ENCODE measurements at regions not wholly inside any gene's neighbourhood (a gene's known extent, or its start where the extent isn't known, plus 50 kb on each side); places are given as distances from the start of the nearest gene placed in this dataset.

- H3K14ac ChIP-seq (replicated peaks; ENCODE audit: low read depth, low read length) = no peak overlapping the region
- DNase-seq (peak; percentile 40), ATAC-seq (ENCODE audit: low read depth) (peak; percentile 64)
- H3K4me1 ChIP-seq (ENCODE audit: control insufficient read depth, insufficient read depth, low read length) = no peaks in the 10 kb centered on the region
- no peak overlapping the region for H4K8ac ChIP-seq (ENCODE audit: low read depth in 2 of 2, low read length in 2 of 2)
- H4K91ac ChIP-seq (ENCODE audit: insufficient read depth, low read depth, low read length) = no peak overlapping the region
- H3K9ac ChIP-seq (ENCODE audit: low read depth, low read length) = no peak overlapping the region
- ChIA-PET CTCF (interaction anchor here (0.6 to 1.7 kb wide), 8 partner anchors 55 to 1464 kb away, joined by 3 to 8 read pairs (median 4); no protein-coding TSS in a partner anchor), POLR2A (ENCODE audit: unreplicated experiment) (no interaction called here)
- H2BK5ac ChIP-seq (ENCODE audit: low read depth, low read length, poor library complexity, severe bottlenecking) = no peak overlapping the region
- no peak overlapping the region for H3K4me2 ChIP-seq (ENCODE audit: low read depth, low read length)
- no peaks in the 10 kb centered on the region for H3K36me3 ChIP-seq (ENCODE audit: control insufficient read depth, insufficient read depth, low read length)
- no peak overlapping the region for H3K4ac ChIP-seq (ENCODE audit: low read depth, low read length)
- H2BK15ac ChIP-seq (ENCODE audit: low read depth, low read length) = no peak overlapping the region
- no peak overlapping the region for H2AK9ac ChIP-seq (replicated peaks; ENCODE audit: low read depth, low read length, poor library complexity)
- no peak overlapping the region for H3K27ac ChIP-seq (ENCODE audit: insufficient read depth, low read length)
- H3K23ac ChIP-seq (ENCODE audit: low read depth, low read length) = no peak overlapping the region
- H3K9me1 ChIP-seq (ENCODE audit: insufficient read depth, low read length) = 0 out of 2 replicates have a peak, but pooled peaks cover 3% of the 10 kb centered on the region
- no peak overlapping the region for H4K5ac ChIP-seq (ENCODE audit: low read depth, low read length)
- no peak overlapping the region for H2AFZ ChIP-seq (replicated peaks; ENCODE audit: low read length, poor library complexity)
- H4K20me1 ChIP-seq (ENCODE audit: insufficient read depth, low read length) = no peaks in the 10 kb centered on the region
- intact Hi-C loops (cut with micrococcal nuclease) = loop anchor here (1.0 to 10.0 kb wide), 3 partner anchors 129 to 1351 kb away; no protein-coding TSS in a partner anchor
- no peak overlapping the region for H2BK20ac ChIP-seq (ENCODE audit: low read depth, low read length)
- in situ Hi-C loops (cut with MboI; ENCODE audit: low sequenced_read_pairs) = no loop called here
- H3K27me3 ChIP-seq (ENCODE audit: control insufficient read depth, insufficient read depth, low read length) = peaks cover 19% of the 10 kb centered on the region
- H3K9me3 ChIP-seq (ENCODE audit: control insufficient read depth, insufficient read depth, low read length) = no peaks in the 10 kb centered on the region
- no TSS peak for BruUV-seq (replicated peaks)
- H2BK120ac ChIP-seq (ENCODE audit: low read depth, low read length) = no peak overlapping the region
- H3K56ac ChIP-seq (ENCODE audit: extremely low read depth, insufficient read depth, low read length) = no peak overlapping the region
- peak; percentile 49; the same call in 1 of the 2 replicates for TF ChIP-seq SMC3 (IDR thresholded peaks at IDR 0.05; ENCODE audit: low read depth, low read length)
- peak; percentile 67 for TF ChIP-seq RAD21 (IDR thresholded peaks at IDR 0.05; ENCODE audit: low read length)
- TF ChIP-seq CTCF (conservative IDR thresholded peaks at IDR 0.05; ENCODE audit: low read depth, low read length) = peak; percentile 62
- TF ChIP-seq CHD1 (IDR thresholded peaks at IDR 0.05; ENCODE audit: low read depth, low read length) = no peak
- dilution Hi-C loops (cut with HindIII; ENCODE audit: low sequenced_read_pairs, unreplicated experiment) = no loop called here
- WGBS, 2 experiments (ENCODE audit: extremely low coverage in 2 of 2, insufficient read length in 1 of 2) = no CpG with 5 or more reads among the region's 6 CpGs
- no peak overlapping the region for H3K4me3 ChIP-seq (ENCODE audit: insufficient read depth, low read depth, low read length)
- no peak overlapping the region for H3K18ac ChIP-seq (ENCODE audit: low read depth, low read length)
- H2AK5ac ChIP-seq (ENCODE audit: low read depth, low read length) = no peak overlapping the region
- no peaks in the 10 kb centered on the region for H3K79me1 ChIP-seq (ENCODE audit: low read depth in 1 of 2, low read length in 2 of 2)
Measured at GRCh38 chr18:24543795-24544498, 83.5 kb downstream of the HRH4 start.
